ENCODE measurements at regions not wholly inside any gene's neighbourhood (a gene's known extent, or its start where the extent isn't known, plus 50 kb on each side); places are given as distances from the start of the nearest gene placed in this dataset.
"Not testable (repeated sequence)": the region's sequence is repeated elsewhere in the genome, so short reads cannot be mapped to it uniquely, and the experiment has no call there.

GRCh38 chr1:244322791-244323521 is 128.8 kb downstream of the ADSS2 start:
- peak; percentile 92 for DNase-seq (ENCODE audit: low read depth)

GRCh38 chr1:244324176-244324883 is 127.4 kb downstream of the ADSS2 start:
- no peak for DNase-seq (ENCODE audit: low read depth)

GRCh38 chr1:244325056-244325758 is 126.5 kb downstream of the ADSS2 start:
- DNase-seq (ENCODE audit: low read depth), result no peak

DNA sequence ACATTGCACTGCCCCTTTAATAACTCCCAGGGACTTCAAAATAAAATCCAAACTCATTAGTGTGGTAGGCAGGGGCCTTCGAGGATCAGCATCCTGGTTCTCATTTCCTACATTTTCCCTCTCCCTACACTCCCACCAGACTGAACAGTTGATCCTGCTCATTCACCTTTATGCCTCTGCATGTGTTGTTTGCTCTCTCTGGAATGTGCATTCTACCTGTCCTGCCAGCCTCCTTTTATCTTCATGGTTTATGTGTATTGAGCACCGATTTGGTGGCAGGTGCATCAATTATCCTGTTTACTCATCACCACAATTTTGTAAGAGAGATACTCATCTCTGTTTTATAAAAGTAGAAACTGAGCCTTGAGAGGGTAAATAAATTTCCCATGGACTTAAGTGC is 125.0 kb downstream of the ADSS2 start:
- no peak for DNase-seq (ENCODE audit: low read depth)

- no peak for DNase-seq (ENCODE audit: low read depth)
Observed at GRCh38 chr1:244327533-244327932, 124.2 kb downstream of the ADSS2 start.

- DNase-seq (ENCODE audit: low read depth), result no peak
Observed at GRCh38 chr1:244328476-244328875, 123.2 kb downstream of the ADSS2 start.

- peak; percentile 53 for DNase-seq (ENCODE audit: low read depth)
Observed at GRCh38 chr1:244329591-244330317, 122.0 kb downstream of the ADSS2 start.

- no peak for DNase-seq (ENCODE audit: low read depth)
Observed at GRCh38 chr1:244330318-244330625, 121.4 kb downstream of the ADSS2 start.

DNA sequence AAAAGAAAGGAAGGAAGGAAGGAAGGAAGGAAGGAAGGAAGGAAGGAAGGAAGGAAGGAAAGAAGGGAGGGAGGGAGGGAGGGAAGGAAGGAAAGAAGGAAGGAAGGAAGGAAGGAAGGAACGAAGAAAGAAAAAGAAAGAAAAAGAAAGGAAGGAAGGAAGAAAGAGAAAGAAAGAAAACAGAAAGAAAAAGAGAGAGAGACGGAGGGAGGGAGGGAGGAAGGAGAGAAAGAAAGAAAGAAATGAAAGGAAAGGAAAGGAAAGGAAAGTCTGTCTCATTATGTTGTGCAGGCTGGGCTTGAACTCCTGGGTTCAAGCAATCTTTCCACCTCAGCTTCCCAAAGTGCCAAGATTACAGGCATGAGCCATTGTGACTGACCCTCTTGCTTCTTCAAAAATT is 118.9 kb downstream of the ADSS2 start:
- not testable (repeated sequence) for DNase-seq (ENCODE audit: low read depth)

- DNase-seq (ENCODE audit: low read depth), result not testable (repeated sequence)
Observed at GRCh38 chr1:244334315-244334714, 117.4 kb downstream of the ADSS2 start.

GRCh38 chr1:244334842-244335241 is 116.9 kb downstream of the ADSS2 start:
- DNase-seq (ENCODE audit: low read depth), result not testable (repeated sequence)

DNA sequence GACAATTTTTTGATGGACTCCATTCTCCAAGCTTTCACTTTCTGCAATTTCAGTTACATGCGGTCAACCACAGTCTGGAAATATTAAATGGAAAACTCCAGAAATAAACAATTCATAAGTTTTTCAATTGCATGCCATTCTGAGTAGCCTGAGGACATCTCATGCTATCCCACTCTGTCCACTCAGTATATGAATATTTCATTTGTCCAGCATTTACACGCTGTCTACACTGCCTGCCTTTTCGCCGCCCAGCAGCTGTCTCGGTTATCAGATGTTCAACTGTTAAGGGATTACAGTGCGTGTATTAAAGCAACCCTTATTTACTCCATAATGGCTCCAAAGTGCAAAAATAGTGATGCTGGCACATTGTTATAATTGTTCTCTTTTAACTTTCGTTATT is 116.3 kb downstream of the ADSS2 start:
- no peak for DNase-seq (ENCODE audit: low read depth)

DNA sequence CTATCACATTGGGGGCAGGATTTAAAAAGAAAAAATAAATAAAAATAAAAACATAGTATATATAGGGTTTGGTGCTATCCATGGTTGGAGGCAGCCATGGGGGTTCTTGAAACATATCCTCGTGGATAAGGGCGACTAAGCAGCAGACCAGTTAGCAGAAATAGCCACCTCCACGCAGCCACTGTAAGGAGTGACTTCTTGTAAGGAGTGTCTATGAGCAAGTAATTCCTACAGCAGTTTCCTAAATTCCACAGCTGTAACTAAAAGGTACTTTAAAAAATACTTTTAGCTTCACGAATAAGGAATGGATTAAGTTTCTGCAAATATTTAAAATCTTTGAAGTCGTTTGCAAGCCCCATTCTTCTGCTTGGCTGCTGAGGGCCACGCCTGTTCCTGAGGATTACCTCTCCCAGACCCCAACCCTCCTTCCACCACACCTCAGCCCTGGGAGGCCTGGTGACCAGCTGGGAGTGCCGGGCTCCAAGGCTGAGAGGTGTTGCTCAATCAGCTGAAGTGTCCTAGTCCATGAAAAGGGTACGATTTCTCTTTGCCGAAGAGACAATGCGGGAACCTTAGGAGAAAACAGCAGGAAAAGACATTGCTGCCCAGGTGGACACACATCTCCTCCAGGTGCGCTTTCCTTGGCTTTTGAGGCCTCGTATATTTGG is 115.3 kb downstream of the ADSS2 start:
- DNase-seq (ENCODE audit: low read depth), result no peak

DNA sequence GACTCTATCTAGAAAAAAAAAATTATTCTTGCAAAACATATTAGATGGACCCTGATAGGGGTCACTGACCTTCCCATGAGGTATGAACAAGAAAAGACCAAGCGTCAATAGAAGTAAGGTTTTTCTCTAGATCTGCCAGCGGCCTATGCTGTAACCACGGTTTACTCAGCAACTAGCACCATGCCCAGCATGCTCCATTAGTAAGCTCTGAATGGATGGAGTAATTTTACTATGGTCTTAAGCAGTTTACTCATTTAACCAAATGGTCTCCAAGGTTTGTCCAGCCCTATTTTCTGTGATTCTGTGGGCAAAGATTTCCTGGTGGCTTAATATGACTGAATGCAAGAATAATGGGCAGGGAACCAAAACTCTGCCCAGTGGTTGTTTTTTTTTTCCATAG is 113.9 kb downstream of the ADSS2 start:
- no peak for DNase-seq (ENCODE audit: low read depth)

GRCh38 chr1:244339073-244339692 is 112.5 kb downstream of the ADSS2 start:
- no peak for DNase-seq (ENCODE audit: low read depth)

GRCh38 chr1:244339776-244340175 is 111.9 kb downstream of the ADSS2 start:
- no peak for DNase-seq (ENCODE audit: low read depth)

DNA sequence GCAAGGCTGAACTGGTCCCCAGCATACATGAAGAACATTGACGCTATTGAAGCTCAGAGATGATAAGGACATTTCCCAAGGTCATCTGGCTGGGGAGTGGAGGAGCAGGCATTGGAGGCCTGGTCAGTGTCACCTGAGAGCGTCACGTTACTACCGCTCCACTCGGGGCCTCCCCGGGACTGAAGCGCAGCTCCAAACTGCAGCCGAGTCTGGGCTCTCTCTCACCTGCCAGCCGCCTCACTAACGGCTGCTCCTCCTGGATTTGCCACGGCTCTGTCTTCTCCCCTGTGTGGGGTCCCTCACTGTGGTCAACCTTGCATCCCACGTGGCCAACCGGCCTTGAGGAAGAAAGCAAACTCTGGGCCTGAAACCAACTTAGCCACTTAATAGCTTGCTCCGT is 111.3 kb downstream of the ADSS2 start:
- DNase-seq (ENCODE audit: low read depth), result no peak

- DNase-seq (ENCODE audit: low read depth), result no peak
Observed at GRCh38 chr1:244341455-244342450, 110.0 kb downstream of the ADSS2 start.

DNA sequence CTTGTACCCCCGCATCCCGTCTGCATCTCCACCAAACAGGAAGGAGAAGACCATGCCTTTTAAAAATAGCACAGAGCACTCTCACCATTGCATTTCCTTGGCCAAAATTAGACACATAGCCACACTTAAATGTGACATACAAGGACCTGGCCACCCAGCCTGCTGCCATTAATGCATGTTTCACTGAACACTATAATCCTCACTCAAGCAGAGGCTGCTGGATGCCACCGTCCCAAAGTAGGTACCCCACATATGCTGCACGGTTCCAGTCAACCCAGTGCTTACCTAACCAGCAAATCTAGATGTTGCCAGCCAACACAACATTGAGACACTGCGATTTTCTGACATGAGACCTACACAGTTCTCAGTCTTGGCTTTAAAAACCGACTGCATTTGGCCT is 107.7 kb downstream of the ADSS2 start:
- DNase-seq (ENCODE audit: low read depth), result no peak

- DNase-seq (ENCODE audit: low read depth), result no peak
Observed at GRCh38 chr1:244346972-244347618, 104.6 kb downstream of the ADSS2 start.
